ENCODE measurements at regions not wholly inside any gene's neighbourhood (a gene's known extent, or its start where the extent isn't known, plus 50 kb on each side); places are given as distances from the start of the nearest gene placed in this dataset.
"Not testable (repeated sequence)": the region's sequence is repeated elsewhere in the genome, so short reads cannot be mapped to it uniquely, and the experiment has no call there.

DNA sequence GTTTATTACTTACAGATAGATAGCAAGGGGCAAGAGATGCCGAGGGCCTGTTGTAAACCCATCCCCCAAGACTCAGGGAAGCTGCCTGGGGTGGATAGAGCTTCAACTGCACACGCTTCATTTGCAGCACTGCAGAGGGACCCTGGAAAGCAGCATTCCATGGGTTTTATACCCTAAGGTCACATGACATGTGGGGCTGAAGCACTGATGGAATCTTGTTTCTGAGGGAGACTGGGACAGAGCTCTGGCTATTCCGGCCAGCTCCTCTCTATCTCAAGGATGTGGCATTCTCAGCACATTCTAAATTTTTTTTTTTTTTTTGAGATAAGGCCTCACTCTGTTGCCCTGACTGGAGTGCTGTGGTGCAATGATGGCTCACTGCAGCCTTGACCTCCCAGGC lies 300.1 kb downstream of the MYCN start:
- no peak for DNase-seq (ENCODE audit: low read depth)

DNA sequence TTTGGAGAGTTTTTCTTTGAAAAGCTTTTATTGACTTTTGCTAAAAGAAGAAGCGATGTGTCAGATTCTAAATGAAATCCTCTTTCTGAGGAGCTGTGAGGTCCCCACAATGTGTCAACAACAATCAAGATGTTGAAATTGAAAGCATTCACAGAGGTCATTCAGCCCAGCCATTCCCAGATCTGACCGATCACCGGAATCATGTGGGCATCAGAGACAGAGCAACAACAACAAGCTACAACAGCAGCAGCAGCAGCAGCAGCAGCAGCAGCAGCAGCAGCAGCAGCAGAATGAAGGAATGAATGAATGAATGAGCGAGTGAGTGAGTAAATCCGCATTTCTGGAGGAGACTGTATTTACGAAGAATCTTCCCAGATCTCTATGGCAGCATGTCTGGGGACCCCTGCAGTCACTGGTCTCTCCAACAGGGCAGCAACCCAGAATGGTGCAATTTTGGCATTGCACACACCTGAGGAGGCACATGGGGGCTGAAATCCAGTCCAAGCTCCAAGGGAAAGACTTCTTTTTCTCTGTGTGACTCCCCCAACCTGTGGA lies 299.0 kb downstream of the MYCN start:
- no peak for DNase-seq (ENCODE audit: low read depth)

DNA sequence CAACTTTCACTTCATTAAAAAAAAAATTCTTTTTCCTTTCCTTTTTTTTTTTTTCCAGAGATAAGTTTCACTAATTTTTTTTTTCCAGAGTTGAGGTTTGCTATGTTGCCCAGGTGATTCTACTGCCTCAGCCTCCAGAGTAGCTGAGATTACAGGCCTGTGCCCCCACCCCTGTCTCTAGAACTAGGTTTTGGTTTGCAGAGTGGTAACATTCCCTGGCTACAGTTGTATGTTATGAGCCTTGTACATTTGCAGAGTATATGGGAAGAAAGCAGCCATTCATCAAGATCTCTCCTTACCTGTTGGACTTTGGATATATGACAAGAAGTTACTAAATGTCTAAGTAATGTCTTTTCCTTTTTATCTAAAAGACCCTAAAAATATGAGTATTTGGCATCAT lies 298.4 kb downstream of the MYCN start:
- DNase-seq (ENCODE audit: low read depth), result no peak

DNA sequence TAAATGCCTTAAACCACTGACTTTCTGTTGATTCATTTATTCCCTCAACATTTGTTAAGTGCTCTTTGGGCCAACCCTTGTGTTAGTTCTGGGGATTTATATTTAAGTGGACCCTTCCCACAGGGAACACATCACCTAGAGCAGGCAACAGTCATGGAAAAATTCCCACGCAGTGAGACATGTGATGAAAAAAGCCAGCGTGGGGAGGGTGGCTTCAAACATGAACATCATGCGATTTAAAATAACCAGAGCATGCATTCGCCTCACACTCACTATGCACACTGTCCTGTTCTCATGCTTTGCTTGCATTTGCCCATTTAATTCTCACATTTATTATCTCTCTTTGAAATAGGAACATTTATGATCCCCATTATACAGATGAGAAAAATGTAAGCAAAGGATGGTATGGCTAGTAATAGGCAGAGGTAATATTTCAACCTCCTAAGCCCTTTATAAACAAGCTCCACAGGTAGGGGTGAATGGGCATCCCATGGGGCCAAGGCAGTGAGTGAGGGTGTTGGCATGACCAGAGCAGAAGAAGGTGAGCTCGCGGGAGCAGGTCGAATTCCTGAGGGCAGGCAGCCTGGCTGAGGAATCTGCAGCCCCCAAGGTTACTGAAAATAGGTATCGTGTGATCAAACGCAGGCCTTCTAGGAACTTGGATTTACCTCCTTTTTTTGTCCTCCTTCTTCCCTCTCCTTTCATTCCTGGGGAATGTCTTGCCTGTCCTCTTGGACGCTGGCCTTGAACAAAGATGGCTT lies 297.8 kb downstream of the MYCN start:
- DNase-seq (ENCODE audit: low read depth), result no peak

DNA sequence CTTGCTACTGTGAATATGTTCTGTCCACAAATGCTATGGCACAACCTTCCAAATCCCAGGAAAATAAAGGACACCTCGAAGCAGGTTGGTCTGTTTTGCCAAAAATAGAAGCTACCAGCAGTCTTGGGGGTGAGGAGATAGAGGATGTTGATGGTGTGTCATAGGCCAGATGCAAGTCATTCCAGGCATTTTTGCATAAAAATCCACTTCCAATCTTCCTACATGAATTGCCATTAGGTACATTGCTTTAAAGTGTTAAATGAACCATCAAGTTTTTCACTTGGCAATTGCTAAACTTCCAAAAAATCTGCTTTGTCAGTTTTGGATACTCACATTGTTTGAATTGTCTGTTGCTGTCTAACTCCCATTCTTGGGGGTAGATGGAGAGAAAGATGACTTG lies 295.4 kb downstream of the MYCN start:
- DNase-seq (ENCODE audit: low read depth), result no peak

DNA sequence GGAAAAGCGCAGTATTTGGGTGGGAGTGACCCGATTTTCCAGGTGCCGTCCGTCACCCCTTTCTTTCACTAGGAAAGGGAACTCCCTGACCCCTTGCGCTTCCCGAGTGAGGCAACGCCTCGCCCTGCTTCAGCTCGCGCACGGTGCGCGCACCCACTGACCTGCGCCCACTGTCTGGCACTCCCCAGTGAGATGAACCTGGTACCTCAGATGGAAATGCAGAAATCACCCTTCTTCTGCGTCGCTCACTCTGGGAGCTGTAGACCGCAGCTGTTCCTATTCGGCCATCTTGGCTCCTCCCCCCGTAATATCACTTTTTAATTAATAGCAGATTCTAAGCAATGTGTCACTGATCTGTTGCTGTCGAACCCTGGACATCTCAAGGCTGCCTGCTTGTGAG lies 294.9 kb downstream of the MYCN start:
- not testable (repeated sequence) for DNase-seq (ENCODE audit: low read depth)

DNA sequence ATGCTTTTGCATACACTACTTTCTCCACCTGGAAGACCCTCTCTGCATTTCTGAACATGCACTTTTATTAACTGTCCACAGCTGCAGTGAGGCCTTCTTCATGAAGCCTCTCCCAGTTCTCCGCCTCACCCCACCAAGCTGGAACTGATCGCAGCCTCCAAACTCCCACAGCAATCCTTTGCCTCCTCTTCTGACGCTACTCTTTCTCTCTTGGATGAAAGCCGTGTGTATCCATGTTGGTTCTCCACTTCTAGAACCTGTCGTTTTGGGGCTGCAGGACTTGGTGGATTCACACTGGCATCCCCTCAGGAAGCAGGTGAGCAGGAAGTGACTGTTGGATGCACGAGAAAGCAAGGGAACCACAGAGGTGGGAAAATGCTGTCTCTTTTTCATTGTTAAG lies 288.6 kb downstream of the MYCN start:
- no peak for DNase-seq (ENCODE audit: low read depth)

DNA sequence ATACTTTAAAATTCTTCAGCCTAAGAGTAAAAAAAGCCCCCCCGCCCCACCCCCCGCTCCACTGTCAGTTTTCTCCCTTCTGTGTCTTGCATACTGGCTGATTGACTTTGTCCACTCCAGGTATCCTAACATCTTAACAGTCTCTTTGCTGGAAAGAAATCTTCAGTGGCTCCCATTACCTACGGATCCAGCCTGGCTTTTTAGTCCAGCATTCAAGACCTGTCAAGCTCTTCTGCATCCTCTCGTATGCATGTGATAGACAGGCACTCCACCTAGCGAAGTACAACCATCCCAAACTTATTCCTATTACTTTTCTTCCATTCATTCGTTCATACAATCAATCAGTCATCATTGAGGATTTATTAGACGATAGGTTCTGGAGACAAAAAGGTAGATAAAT lies 288.1 kb downstream of the MYCN start:
- DNase-seq (ENCODE audit: low read depth), result no peak

DNA sequence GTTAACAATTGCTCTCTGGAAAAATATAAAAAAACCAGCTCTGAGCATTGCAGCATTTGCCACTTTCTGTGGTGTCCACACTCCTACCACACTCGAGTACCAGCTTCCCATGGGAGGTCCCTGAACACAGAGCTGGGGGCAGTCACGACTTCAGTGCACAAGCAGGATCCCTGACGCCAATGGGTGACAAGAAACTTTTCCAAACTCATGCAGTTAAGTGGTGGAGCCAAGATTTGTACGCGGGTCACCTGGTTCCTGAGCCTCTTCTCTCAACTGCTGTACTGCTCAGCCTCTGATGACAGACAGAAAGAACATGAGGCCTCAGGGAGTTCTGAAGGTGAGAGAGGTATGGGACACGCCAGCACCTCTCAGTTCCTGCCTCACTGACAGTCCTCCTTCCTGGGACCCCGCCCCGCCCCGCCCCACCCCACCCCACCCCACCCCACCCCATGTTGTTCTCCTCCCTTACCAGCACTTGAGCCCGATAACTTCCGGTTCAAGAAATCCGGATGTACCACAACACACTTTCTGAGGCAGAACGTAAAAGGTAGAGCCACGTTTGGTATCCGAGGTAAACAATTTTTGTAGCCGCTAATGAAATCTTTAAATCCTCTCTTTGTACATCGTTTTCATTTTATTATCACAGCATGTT lies 287.6 kb downstream of the MYCN start:
- no peak for DNase-seq (ENCODE audit: low read depth)

DNA sequence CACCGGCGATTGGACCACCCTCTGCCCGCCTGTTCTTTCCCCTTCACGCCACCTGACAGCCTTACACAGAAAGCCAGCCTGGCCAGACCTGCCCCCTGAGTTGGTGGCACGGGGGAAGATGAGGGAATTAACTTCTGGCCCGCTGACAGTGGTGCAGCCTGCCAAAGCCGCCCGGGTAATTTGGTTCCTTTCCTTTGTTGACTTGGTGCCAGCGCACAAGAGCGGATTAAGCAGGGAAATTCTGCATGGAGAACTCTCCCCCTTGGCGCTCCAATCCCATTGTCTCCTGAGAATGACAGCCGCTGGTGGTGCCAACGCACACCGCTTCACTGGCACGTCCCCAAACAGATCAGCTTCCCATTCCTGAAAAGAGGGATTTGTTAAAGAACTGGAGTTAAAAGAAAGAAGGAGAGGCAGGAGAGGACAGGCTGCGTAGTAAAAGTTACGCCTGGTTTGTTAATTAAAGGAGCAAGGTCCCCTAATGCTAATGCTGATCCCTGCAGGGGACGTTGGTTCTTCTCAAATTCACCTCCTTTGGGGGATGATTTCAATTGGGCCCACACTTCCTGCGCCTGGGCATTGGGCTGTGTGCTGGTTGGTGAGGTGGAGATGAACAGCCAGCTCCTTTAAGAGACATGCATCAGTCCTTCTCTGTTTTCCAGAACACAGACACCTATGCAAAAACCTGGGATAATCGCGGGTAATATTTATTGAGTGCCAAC lies 286.8 kb downstream of the MYCN start:
- DNase-seq (ENCODE audit: low read depth), result no peak

DNA sequence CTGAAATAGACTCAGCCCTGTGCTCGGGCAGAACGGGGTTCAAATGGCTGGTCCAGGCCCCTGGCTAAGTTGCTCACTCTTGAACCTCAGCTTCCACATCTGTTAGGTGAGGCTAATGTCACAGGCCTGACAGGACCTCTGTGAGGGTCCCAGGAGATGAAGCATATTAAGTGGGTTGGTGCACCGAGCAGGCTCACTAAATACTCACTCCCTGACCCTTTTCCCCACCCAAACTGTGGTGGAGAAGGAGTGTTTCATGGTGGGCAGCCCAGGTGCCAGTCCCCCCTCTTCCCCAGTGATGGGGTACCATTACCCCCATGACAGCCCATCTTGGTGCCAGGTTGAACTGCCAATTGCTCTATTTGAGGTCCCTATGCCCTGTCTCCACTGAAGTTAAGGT lies 286.0 kb downstream of the MYCN start:
- DNase-seq (ENCODE audit: low read depth), result no peak

DNA sequence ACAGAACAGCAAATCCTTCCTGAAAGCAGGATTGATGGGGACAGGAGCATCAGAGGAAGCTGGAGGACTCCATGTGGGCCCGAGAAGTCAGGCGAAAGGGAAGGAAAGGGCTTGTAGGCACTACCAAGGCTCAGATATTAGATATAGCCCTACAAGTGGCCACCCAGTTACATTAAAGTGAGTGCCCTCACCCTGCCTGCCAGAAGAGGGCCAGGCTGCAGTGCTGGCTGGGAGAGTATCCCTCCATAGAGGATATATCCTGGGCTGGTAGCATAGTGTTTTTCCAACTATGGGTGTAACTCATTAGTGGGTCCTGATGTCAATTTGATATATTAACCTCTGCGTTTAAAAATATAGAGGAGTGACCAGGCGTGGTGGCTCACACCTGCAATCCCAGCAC lies 285.2 kb downstream of the MYCN start:
- no peak for DNase-seq (ENCODE audit: low read depth)

DNA sequence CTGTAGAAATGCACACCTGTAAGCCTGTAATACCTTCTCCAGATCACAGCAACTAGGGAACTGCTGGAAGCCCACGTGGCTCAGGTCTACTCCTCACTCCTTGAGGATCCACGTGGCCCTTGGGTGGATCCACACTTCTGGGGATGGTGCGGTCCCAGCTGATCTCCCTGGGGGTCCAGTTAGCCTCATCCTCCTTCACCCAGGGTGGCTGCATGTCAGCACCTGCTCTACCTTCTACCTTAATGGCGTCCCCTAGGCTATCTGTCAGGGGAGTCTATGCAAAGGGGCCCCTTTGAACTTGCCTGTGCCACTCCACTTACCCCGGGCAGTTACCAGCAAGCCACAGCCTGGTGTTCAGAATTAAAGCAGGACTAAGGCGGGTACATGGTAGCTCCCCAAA lies 284.7 kb downstream of the MYCN start:
- DNase-seq (ENCODE audit: low read depth), result no peak

DNA sequence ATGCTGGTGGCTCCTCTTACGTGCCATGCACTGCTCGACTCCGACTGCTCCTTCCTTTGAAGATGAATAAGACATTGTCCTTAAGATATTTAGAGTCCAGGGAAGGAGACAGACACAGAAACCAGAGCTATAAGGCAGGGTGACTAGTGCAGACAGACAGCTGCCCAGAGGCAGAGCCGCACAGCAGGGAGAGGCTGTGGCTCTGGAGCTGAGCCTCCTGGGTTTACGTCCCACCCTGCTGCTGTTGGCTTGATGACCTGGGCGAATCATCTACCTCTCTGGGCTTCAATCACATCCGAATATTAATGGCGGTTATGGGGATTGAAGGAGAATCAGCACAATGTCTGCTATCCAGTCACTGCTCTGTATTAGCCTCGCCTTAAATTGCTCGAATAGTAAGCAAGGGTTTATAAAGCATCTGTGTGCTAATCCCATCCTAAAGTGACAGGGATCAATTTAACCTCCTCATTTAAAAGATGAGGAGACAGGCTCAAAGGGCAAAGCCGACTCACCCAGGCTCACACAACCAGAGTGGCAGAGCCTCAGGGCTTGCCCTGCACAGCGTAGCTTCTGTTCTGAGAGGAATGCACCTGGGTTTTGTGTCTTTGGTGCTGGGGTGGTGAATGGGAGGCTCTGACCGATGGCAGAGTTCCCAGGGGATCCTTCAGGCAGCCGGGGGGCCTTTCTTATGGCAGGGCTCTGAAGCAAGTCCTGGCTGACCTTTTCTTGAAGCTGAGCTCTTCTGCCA lies 284.1 kb downstream of the MYCN start:
- DNase-seq (ENCODE audit: low read depth), result no peak

DNA sequence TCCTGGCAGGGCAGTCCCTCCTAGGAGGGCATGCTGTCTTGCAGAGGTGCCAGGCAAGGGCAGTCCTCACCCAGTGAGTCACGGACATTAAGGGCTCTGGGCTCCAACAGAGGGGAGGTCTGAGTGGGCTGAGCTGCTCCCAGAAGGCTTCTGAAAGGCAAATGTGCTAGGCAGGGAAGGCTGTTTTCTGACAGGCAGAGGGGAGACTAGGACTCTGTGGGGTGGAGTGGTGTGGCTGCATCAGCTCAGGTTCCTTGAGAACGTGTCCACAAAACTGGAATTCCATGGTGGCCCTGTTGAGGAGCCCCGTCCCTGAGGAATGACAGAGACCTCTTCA lies 283.5 kb downstream of the MYCN start:
- DNase-seq (ENCODE audit: low read depth), result no peak

DNA sequence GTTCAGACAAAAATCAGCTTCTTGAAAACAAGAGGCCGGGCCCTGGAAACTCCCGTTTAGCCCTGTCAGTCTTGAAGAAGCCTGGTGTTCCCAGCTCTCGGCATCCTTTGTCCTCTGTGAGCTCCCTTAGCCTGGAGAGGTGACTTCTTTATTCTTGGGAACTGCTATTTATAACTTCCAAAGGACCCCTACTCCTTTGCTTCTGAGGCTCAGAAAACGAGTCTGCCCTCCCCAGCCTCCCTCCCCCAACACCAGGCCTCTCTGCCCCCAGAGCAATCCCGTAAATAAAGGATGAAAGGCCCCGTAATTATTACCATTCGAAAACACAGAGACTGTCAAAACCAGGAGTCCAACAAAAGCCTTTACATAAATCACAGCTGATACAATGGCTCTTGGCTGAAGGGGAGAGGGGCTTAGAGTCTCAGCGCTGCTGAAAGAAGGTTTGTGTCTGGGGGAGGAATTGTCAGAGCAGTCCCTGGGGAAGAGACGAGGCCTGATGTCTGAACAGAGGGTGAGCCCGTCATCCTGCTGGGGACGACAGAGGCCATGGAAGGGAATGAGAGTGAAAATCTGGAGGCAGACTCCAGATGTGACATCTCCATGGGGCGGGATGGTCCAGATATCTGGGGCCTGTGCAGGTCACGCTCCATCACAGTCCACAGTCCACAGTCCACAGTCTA lies 283.0 kb downstream of the MYCN start:
- DNase-seq (ENCODE audit: low read depth), result no peak

DNA sequence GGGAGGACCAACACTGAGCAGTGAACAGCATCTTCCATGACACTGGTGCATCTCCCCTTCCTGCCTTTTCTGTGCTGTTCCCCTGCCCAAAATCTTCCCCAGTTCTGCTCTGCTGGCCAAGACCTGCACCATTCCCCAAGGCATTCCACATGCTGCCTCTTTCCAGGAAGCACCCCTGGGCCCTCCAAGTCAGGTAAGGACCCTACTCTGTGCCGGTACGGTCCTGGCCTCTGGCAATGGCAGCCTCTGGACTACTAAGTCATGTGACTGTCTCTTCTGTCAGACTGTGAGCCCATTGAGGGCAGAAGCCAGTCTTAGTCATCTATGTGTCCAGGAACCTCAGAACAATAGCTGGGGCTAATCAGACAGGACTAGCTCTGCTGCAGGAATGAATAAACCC lies 282.0 kb downstream of the MYCN start:
- DNase-seq (ENCODE audit: low read depth), result no peak

DNA sequence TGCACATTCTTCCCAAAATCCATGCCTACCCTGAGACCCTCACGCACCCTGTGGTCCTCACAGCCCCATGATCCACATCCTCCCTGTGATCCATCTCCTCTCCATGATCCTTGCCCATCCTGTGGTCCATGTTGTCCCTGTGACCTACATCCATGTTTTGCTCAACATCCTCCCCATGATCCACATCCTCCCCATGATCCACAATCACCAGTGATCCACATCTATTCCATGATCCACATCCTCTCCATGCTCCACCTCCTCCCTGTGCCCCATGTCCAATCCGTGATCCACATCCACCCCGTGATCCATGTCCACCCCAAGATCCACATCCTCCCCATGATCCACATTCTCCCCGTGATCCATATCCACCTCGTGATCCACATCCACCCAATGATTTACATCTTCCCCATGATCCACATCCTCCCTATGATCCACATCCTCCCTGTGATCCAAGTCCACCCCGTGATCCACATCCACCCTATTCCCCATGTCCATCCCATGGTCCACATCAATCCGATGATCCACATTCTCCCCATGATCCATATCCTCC lies 281.2 kb downstream of the MYCN start:
- DNase-seq (ENCODE audit: low read depth), result no peak

DNA sequence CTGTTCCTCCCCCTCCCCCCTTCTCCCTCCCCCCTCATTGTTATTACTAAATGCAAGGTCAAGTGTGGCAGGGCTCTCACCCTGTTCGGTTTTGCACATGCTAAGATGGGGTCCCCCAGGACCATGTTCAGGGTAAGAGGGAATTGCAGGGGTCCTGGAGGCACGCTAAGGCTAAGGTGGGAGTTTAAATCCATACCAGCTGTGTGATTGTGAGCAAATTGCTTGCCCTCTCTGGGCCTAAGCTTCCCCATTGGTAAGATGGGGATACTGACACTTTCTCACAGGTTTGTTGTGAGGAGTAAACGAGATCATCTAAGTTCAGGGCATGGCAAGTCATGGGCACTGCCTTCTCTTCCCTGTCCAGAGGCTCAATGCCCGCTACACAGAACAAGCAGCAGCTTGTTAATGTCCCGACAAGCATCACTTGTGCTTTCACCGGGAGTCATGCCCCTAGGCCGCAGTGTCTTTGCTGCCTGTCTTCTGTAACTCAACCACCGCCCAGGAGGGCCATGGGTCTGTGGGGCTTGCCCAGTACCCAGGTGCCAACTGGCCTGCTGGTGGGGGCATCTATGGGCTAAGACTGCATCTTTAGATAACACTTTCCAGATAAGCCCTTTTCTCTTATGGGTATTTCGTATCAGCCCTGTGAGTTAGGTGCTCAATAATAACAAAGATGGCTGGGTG lies 279.1 kb downstream of the MYCN start:
- no peak for DNase-seq (ENCODE audit: low read depth)

DNA sequence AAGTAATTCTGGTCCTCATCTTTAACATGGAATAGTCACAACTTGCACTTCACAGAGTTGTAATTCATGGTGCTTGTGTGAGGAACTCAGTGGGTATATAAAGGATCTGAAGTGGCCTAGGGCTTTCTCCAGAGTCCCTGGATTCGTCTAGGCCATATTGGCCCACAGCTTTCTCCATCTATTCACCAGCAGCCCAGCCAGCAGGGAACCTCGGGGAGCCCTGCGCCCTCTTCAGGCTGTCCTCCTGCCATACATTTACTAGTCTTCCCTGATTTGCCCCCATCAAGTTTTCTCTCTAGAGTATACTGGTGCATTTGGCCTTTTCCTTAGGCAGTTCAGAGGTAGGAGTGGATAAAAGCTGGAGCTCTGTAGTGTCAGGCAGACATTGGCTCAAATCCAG lies 278.3 kb downstream of the MYCN start:
- no peak for DNase-seq (ENCODE audit: low read depth)

DNA sequence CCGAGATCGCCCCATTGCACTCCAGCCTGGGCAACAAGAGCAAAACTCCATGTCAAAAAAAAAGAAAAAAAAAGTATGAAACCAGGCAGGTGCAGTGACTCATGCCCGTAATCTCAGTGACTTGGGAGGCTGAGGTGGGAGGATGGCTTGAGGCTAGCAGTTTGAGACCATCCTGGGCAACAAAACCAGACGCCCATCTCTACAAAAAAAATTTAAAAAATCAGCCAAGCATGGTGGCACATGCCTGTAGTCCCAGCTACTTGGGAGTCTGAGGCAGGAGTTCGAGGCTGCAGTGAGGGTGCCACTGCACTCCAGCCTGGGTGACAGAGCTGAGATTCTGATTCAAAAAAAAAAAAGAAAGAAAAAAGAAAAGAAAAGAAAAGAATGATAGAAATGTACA lies 277.8 kb downstream of the MYCN start:
- no peak for DNase-seq (ENCODE audit: low read depth)

Data from iris pigment epithelial cell (primary cell).